Right kidney (tissue), 1 donor: ENCODE measurements at regions not wholly inside any gene's neighbourhood (a gene's known extent, or its start where the extent isn't known, plus 50 kb on each side); places are given as distances from the start of the nearest gene placed in this dataset.
A peak's percentile ranks its signal among the peaks of the same experiment; 100 is the strongest.

Experiments used
- DNase-seq: peaks from one replicate; pipeline ENCODE4 v3.0.0-alpha.2; 2016

- DNase-seq = no peak
Measured at GRCh38 chr6:6783721-6784120, 195.2 kb downstream of the LY86 start.

GRCh38 chr6:6784514-6785162 is 196.1 kb downstream of the LY86 start:
- no peak for DNase-seq

- DNase-seq = no peak
Measured at GRCh38 chr6:6785163-6785521, 196.6 kb downstream of the LY86 start.

GRCh38 chr6:6788394-6789032 is 200.0 kb downstream of the LY86 start:
- no peak for DNase-seq

GRCh38 chr6:6790393-6790792 is 201.9 kb downstream of the LY86 start:
- no peak for DNase-seq

- no peak for DNase-seq
Measured at GRCh38 chr6:6790891-6791290, 202.4 kb downstream of the LY86 start.

- DNase-seq = no peak
Measured at GRCh38 chr6:6793388-6794250, 205.1 kb downstream of the LY86 start.

GRCh38 chr6:6795393-6795792 is 206.9 kb downstream of the LY86 start:
- DNase-seq = no peak

- no peak for DNase-seq
Measured at GRCh38 chr6:6796818-6797217, 208.3 kb downstream of the LY86 start.

GRCh38 chr6:6798448-6798860 is 209.9 kb downstream of the LY86 start:
- no peak for DNase-seq

- no peak for DNase-seq
Measured at GRCh38 chr6:6801005-6801335, 212.4 kb downstream of the LY86 start.

GRCh38 chr6:6801635-6802218 is 213.2 kb downstream of the LY86 start:
- no peak for DNase-seq

GRCh38 chr6:6803180-6803977 is 214.9 kb downstream of the LY86 start:
- no peak for DNase-seq

GRCh38 chr6:6804843-6805615 is 216.5 kb downstream of the LY86 start:
- no peak for DNase-seq

GRCh38 chr6:6806844-6807518 is 218.5 kb downstream of the LY86 start:
- no peak for DNase-seq

GRCh38 chr6:6808343-6808742 is 219.8 kb downstream of the LY86 start:
- no peak for DNase-seq

- DNase-seq = no peak
Measured at GRCh38 chr6:6808915-6809314, 220.4 kb downstream of the LY86 start.

GRCh38 chr6:6810727-6811126 is 222.2 kb downstream of the LY86 start:
- DNase-seq = no peak

- peak; percentile 51 for DNase-seq
Measured at GRCh38 chr6:6811128-6812009, 222.8 kb downstream of the LY86 start.

- DNase-seq = no peak
Measured at GRCh38 chr6:6812427-6812826, 223.9 kb downstream of the LY86 start.
